Neural progenitor cell (in vitro differentiated cells): ENCODE measurements at regions not wholly inside any gene's neighbourhood (a gene's known extent, or its start where the extent isn't known, plus 50 kb on each side); places are given as distances from the start of the nearest gene placed in this dataset.

Source experiments
- CTCF ChIP-seq: fragments of 200-600 bp; sonication (generic); IDR thresholded peaks from 2 replicates; pipeline ENCODE4 v1.5.1; 2017; ENCODE audit warnings: antibody characterized with exemption, mild to moderate bottlenecking
- EZH2 ChIP-seq: fragments of 200-600 bp; sonication (generic); IDR thresholded peaks from 2 replicates; pipeline ENCODE4 v1.6.1; 2017; ENCODE audit warnings: antibody characterized with exemption, mild to moderate bottlenecking, moderate library complexity
- EZH2phosphoT487 ChIP-seq: fragments of 200-600 bp; sonication (generic); IDR thresholded peaks from 2 replicates; pipeline ENCODE4 v1.6.1; 2017; ENCODE audit warnings: antibody characterized with exemption

- TF ChIP-seq CTCF (no peak), EZH2phosphoT487 (no peak), EZH2 (no peak)
These were observed 166.6 kb upstream of the HMGA2 start for GRCh38 chr12:65657635-65658034.
